Adipocyte (in vitro differentiated cells): ENCODE measurements at regions not wholly inside any gene's neighbourhood (a gene's known extent, or its start where the extent isn't known, plus 50 kb on each side); places are given as distances from the start of the nearest gene placed in this dataset.
"Not testable (repeated sequence)": the region's sequence is repeated elsewhere in the genome, so short reads cannot be mapped to it uniquely, and the experiment has no call there.

Experiments used
- DNase-seq: peaks from one replicate; pipeline ENCODE4 v3.0.0-alpha.2; 2015; ENCODE audit warnings: low read depth
- H3K27me3 ChIP-seq: replicated peaks from 2 replicates; pipeline ENCODE4 v1.7.0; 2013; ENCODE audit warnings: mild to moderate bottlenecking, low read length, moderate library complexity; ENCODE audit not compliant: control insufficient read depth, insufficient read depth
- H3K36me3 ChIP-seq: 2 replicates; pipeline ENCODE4 v1.7.0; 2013; ENCODE audit warnings: low read length, mild to moderate bottlenecking, moderate library complexity; ENCODE audit not compliant: control insufficient read depth, insufficient read depth, severe bottlenecking
- H3K4me1 ChIP-seq: 2 replicates; pipeline ENCODE4 v1.7.0; 2013; ENCODE audit warnings: mild to moderate bottlenecking, low read length, moderate library complexity; ENCODE audit not compliant: control insufficient read depth, insufficient read depth
- H3K4me3 ChIP-seq: 2 replicates; pipeline ENCODE4 v1.7.0; 2013; ENCODE audit warnings: mild to moderate bottlenecking, low read length, moderate library complexity
- H3K9ac ChIP-seq: 2 replicates; pipeline ENCODE4 v1.7.0; 2013; ENCODE audit warnings: mild to moderate bottlenecking, low read length, moderate library complexity
- H3K9me3 ChIP-seq: 2 replicates; pipeline ENCODE4 v1.7.0; 2013; ENCODE audit warnings: mild to moderate bottlenecking, low read length, moderate library complexity; ENCODE audit not compliant: control insufficient read depth

DNA sequence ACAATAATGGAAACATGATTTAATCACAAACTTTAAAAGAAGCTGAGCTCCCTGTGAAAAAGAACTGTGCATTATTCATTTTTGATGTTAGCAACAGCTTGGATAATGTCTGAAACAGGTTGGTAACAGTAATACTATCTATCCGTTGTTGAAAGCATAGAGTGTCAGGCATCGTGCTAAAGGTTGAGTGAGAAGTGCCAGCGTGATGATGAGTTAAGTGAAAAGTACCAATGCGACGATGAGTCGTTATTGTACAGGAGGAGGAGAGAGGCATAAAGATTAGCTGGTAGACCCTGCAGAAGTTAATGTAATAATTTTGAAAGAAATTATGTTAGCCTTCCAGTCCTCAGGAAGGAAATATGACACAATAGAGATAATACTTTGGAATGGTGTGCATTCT is 593.6 kb downstream of the MAT2B start:
- no peak overlapping the region for H3K9ac ChIP-seq
- no peak overlapping the region for H3K4me3 ChIP-seq
- no peaks in the 10 kb centered on the region for H3K36me3 ChIP-seq
- peaks cover 3% of the 10 kb centered on the region for H3K4me1 ChIP-seq
- H3K27me3 ChIP-seq = no peaks in the 10 kb centered on the region
- no peak for DNase-seq
- H3K9me3 ChIP-seq = no peaks in the 10 kb centered on the region

DNA sequence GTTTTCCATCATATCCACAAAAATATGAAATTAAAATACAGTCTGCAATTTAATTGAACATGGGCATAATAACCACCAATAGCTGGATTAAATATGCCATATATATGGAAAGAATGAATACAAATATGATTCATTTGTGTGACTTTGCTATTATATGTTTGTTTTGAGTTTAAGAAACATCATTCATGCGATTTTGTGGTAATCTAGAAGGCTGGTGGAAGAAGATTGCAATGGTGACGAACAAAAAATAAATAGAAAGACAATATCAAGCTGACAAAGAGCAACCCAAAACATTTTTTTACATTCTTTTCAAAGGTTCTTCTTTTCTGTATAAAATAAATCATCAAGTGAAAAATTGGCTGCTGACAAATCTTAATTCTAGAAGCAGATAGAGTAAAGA is 610.0 kb downstream of the MAT2B start:
- H3K27me3 ChIP-seq = no peaks in the 10 kb centered on the region
- H3K9ac ChIP-seq = no peak overlapping the region
- H3K4me3 ChIP-seq = no peak overlapping the region
- H3K9me3 ChIP-seq = peaks cover 17% of the 10 kb centered on the region
- DNase-seq = peak; percentile 7
- no peaks in the 10 kb centered on the region for H3K36me3 ChIP-seq
- no peaks in the 10 kb centered on the region for H3K4me1 ChIP-seq

DNA sequence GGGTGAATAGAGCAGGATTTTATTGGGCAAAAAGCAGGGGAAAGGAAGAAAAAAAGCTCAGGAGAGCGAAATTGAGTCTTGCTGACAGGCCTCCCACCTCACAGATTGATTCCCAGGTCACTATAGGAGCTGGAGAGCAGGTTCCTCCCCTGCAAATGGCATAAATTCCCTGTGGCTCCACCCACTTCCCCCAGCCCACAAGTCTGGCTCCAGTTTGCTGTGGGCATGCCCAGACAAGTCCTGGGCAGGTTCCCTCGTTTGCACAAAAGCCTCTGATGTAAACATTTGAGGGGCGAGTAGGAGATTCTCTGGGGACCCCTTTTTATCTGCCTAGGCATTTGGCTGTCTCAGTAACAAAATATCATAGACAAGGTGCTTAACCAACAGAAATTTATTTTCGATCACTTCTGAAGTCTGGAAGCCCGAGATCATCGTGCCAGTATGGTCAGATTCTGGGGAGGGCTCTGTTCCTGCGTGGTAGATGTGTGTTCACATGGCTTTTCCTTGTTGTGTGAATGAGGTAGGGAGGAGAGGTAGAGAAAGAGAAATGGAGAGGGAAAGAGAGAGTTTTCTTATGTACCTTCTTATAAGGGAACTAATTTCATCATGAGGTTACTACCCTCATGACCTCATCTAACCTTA is 614.5 kb downstream of the MAT2B start:
- DNase-seq = peak; percentile 3
- peaks cover 5% of the 10 kb centered on the region for H3K9me3 ChIP-seq
- no peaks in the 10 kb centered on the region for H3K27me3 ChIP-seq
- no peaks in the 10 kb centered on the region for H3K36me3 ChIP-seq
- no peaks in the 10 kb centered on the region for H3K4me1 ChIP-seq
- peak overlapping the region; percentile 1 for H3K4me3 ChIP-seq
- H3K9ac ChIP-seq = no peak overlapping the region

DNA sequence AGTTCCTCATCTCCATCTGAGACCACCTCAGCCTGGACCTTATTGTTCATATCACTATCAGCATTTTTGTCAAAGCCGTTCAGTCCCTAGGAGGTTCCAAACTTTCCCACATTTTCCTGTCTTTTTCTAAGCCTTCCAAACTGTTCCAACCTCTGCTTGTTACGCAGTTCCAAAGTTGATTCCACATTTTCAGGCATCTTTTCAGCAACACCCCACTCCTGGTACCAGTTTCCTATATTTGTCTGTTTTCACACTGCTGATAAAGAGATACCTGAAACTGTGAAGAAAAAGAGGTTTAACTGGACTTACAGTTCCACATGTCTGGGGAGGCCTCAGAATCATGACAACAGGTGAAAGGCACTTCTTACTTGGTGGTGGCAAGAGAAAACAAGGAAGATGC is 622.1 kb downstream of the MAT2B start:
- Histone ChIP-seq H3K9me3 (peaks cover 37% of the 10 kb centered on the region), H3K36me3 (no peaks in the 10 kb centered on the region), H3K4me1 (no peaks in the 10 kb centered on the region), H3K4me3 (peak overlapping the region; percentile 46), H3K27me3 (no peaks in the 10 kb centered on the region), H3K9ac (no peak overlapping the region)
- DNase-seq = no peak

DNA sequence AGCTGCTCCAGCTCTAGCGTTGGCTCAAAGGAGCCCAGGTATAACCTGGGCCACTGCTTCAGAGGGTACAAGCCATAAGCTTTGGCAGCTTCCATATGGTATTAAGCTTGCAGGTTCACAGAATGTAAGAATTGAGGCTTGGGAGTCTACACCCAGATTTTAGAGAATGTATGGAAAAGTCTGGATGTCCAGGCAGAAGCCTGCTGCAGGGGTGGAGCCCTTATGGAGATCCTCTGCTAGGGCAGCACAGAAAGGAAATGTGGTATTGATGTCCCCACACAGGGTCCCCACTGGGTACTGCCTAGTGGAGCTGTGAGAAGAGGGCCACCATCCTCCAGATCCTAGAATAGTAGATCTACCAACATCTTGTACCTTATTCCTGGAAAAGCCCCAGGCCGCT is 626.9 kb downstream of the MAT2B start:
- H3K9me3 ChIP-seq = peaks cover 31% of the 10 kb centered on the region
- no peaks in the 10 kb centered on the region for H3K4me1 ChIP-seq
- no peak for DNase-seq
- no peaks in the 10 kb centered on the region for H3K36me3 ChIP-seq
- H3K4me3 ChIP-seq = no peak overlapping the region
- no peak overlapping the region for H3K9ac ChIP-seq
- no peaks in the 10 kb centered on the region for H3K27me3 ChIP-seq

DNA sequence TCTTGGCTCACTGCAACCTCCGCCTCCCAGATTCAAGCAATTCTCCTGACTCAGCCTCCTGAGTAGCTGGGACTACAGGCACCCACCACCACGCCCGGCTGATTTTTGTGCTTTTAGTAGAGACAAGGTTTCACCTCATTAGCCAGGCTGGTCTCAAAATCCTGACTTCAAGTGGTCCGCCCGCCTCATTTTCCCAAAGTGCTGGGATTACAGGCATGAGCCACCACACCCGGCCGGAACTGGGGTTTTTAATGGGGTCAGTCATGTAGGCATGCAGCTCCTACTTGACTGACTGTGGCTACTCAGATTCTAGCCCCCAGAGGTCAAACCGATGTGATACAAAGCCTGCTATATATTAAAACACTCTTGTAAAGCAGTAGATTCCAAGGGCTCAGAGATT is 631.7 kb downstream of the MAT2B start:
- H3K36me3 ChIP-seq = no peaks in the 10 kb centered on the region
- H3K4me3 ChIP-seq = no peak overlapping the region
- DNase-seq = no peak
- no peak overlapping the region for H3K9ac ChIP-seq
- peaks cover 7% of the 10 kb centered on the region for H3K9me3 ChIP-seq
- H3K4me1 ChIP-seq = no peaks in the 10 kb centered on the region
- H3K27me3 ChIP-seq = no peaks in the 10 kb centered on the region

DNA sequence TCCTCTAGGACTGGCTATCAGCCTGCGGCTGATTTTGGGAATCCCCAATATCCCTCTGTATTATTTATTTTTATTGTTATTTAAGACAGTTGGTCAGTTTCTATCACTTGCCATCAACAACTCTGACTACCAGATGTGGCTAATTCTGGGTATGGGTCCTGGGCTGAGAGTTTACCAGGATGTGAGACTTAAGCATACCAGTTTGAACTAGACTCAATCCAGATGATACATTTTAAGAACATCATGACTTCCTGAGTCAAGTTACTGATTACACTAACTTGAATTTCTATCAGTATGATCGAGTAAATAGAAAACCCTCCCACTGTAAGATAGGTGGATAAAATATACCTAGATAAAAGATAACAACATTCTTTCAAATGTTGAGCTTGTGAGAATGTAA is 634.0 kb downstream of the MAT2B start:
- H3K4me3 ChIP-seq = no peak overlapping the region
- no peaks in the 10 kb centered on the region for H3K36me3 ChIP-seq
- no peaks in the 10 kb centered on the region for H3K4me1 ChIP-seq
- H3K9ac ChIP-seq = no peak overlapping the region
- H3K9me3 ChIP-seq = no peaks in the 10 kb centered on the region
- H3K27me3 ChIP-seq = no peaks in the 10 kb centered on the region
- DNase-seq = no peak

DNA sequence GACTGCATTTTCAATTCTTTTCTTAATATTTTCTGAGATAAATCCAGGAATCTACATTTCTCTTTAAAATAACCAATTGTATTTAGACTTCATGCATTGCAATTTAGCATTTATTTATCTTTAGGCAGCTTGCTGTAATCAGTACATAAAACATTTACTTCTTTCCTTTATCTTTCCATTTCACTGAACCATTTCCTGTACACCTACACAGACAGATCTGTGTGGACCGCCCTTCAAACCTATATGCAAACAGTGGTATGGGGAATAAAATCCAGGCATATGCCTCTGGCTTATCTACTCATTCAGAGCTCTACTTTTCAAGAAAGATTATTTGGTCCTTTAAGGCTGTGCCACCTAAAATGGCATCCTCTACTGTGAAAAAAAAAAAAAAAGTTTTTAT is 640.0 kb downstream of the MAT2B start:
- Histone ChIP-seq H3K36me3 (no peaks in the 10 kb centered on the region), H3K9ac (no peak overlapping the region), H3K27me3 (no peaks in the 10 kb centered on the region), H3K4me1 (no peaks in the 10 kb centered on the region), H3K4me3 (no peak overlapping the region), H3K9me3 (no peaks in the 10 kb centered on the region)
- no peak for DNase-seq

DNA sequence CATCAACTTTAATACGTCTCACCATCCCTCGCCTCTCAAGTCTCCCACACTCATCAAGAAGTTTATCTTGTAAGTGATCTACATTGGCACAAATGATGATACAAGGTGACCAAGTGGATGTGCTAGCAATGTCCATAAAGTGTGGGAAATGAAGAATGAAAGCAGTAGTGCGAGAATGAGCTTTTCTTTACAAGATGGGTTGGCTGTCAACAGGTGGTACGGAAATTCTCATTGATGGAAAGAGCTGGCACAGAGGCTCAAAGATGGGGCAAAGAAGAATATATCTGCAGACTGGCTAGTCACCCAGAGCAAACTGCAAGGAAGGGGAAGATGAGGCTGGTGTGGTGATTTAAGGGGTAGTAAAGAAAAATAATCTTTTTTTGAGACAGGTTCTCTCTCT is 640.8 kb downstream of the MAT2B start:
- Histone ChIP-seq H3K9ac (no peak overlapping the region), H3K27me3 (no peaks in the 10 kb centered on the region), H3K4me3 (no peak overlapping the region), H3K4me1 (no peaks in the 10 kb centered on the region), H3K9me3 (no peaks in the 10 kb centered on the region), H3K36me3 (no peaks in the 10 kb centered on the region)
- DNase-seq = no peak

DNA sequence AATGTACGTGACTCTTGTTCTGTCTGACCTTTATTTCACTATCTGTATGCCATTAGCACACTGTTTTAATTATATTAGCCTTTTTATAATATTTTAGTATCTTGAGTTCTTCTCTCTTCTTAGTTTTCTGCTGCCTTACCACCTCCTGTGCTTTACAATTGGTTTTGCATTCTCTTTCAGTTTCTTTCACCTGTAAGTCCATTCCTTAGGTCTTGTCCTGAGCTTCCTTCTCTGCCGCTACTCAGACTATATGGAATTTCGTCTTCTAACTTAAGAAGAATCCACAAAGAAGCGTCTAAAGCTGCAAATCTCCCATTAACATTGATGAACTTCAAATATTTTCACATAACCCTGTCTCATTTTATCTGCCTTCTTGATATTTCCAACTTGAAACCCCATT is 642.9 kb downstream of the MAT2B start:
- no peak for DNase-seq
- no peak overlapping the region for H3K4me3 ChIP-seq
- H3K4me1 ChIP-seq = no peaks in the 10 kb centered on the region

DNA sequence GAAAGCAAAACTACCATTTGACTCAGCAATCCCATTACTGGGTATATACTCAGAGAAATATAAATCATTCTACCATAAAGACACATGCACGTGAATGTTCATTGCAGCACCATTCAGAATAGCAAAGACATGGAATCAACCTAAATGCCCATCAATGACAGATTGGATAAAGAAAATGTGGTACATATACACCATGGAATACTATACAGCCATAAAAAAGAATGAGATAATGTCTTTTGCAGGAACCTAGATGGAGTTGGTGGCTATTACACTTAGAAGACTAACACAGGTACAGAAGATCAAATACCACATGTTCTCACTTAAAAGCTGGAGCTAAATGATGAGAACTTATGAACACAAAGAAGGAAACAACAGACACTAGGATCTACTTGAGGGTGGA is 647.1 kb downstream of the MAT2B start:
- H3K4me3 ChIP-seq, H3K9ac ChIP-seq, H3K4me1 ChIP-seq, DNase-seq, H3K9me3 ChIP-seq, H3K36me3 ChIP-seq, H3K27me3 ChIP-seq: not testable (repeated sequence)

More for the DNA sequence above, 642.9 kb downstream of the MAT2B start:
- no peak overlapping the region for H3K9ac ChIP-seq
- H3K27me3 ChIP-seq = no peaks in the 10 kb centered on the region
- no peaks in the 10 kb centered on the region for H3K36me3 ChIP-seq
- H3K9me3 ChIP-seq = no peaks in the 10 kb centered on the region

DNA sequence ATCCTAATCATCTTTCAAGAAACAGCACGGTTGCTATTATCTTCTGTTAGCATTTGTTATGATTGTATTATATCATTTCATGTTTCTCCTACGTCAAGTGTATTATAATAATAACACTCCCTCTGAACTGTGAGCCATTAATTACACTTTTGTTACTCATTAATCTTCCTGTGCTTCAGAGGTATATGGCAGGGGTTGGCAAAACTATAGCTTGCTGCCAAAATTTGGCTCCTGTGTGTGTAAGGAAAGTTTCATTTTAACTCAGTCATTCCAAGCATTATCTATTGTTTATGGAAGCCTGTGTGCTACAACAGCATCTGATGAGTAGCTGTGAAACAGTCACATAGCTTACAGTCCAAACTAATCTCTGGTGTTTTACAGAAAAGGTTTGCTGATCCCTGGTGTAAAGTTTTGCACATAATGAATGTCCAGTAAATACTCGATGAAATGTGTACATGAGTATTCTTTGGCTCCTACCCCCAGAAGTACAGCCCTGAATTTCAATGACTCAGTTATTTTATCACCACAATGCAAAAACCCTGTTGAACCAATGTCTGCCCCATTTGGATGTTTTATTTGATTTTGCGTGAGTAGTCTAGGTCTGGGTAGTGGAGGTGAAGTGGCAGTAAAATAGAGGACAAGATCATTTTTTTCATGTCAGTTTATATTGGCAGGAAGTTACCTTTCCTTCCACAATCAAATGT is 648.2 kb downstream of the MAT2B start:
- Histone ChIP-seq H3K27me3 (no peaks in the 10 kb centered on the region), H3K4me3 (no peak overlapping the region), H3K36me3 (no peaks in the 10 kb centered on the region), H3K9me3 (no peaks in the 10 kb centered on the region), H3K4me1 (peaks cover 6% of the 10 kb centered on the region), H3K9ac (no peak overlapping the region)
- DNase-seq = peak; percentile 19
